ENCODE measurements at regions not wholly inside any gene's neighbourhood (a gene's known extent, or its start where the extent isn't known, plus 50 kb on each side); places are given as distances from the start of the nearest gene placed in this dataset.
A peak's percentile ranks its signal among the peaks of the same experiment; 100 is the strongest.

DNA sequence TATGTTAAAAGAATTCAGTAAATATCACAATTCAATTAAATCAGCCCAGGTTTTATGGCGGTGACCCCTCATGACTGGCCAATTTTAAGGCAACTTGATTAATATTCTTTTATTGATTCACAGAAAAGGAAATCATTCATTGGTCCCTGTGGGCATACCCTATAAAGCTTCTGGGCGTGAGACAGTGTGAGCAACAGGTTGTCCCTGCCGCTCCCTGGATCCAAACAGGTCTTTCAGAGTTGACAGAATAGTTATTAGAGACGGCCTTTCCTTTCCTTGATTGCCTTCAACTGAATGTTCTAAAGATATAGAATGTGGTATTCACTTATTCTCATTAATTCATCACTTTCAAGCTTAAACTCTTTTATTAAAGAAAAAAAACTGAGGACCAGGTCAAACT, 433.9 kb downstream of the KCNJ2 start (continued):
- TF ChIP-seq ZSCAN18 (CRISPR knock-in tag; IDR thresholded peaks at IDR 0.05) (no peak), IRF2 (CRISPR knock-in tag; IDR thresholded peaks at IDR 0.05; ENCODE audit: borderline replicate concordance, low read depth) (no peak), ZNF263 (CRISPR knock-in tag; IDR thresholded peaks at IDR 0.05; ENCODE audit: low read depth) (no peak), TCF7 (CRISPR knock-in tag; IDR thresholded peaks at IDR 0.05; ENCODE audit: low read depth) (no peak), JUN (CRISPR knock-in tag; IDR thresholded peaks at IDR 0.05) (no peak), E2F5 (CRISPR knock-in tag; IDR thresholded peaks at IDR 0.05) (no peak), GRHL2 (CRISPR knock-in tag; IDR thresholded peaks at IDR 0.05; ENCODE audit: insufficient replicate concordance, severe bottlenecking) (no peak), HMGA2 (CRISPR knock-in tag; IDR thresholded peaks at IDR 0.05) (no peak)
- TF ChIP-seq, protein P1, sequence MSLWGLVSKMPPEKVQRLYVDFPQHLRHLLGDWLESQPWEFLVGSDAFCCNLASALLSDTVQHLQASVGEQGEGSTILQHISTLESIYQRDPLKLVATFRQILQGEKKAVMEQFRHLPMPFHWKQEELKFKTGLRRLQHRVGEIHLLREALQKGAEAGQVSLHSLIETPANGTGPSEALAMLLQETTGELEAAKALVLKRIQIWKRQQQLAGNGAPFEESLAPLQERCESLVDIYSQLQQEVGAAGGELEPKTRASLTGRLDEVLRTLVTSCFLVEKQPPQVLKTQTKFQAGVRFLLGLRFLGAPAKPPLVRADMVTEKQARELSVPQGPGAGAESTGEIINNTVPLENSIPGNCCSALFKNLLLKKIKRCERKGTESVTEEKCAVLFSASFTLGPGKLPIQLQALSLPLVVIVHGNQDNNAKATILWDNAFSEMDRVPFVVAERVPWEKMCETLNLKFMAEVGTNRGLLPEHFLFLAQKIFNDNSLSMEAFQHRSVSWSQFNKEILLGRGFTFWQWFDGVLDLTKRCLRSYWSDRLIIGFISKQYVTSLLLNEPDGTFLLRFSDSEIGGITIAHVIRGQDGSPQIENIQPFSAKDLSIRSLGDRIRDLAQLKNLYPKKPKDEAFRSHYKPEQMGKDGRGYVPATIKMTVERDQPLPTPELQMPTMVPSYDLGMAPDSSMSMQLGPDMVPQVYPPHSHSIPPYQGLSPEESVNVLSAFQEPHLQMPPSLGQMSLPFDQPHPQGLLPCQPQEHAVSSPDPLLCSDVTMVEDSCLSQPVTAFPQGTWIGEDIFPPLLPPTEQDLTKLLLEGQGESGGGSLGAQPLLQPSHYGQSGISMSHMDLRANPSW (CRISPR knock-in tag; conservative IDR thresholded peaks at IDR 0.05; ENCODE audit: low read depth): no peak

- Mint-ChIP-seq H3K27me3 (ENCODE audit: low read depth) (no peaks in the 10 kb centered on the region), H3K36me3 (no peaks in the 10 kb centered on the region), H3K4me1 (peaks cover 21% of the 10 kb centered on the region), H3K27ac (no peak overlapping the region), H3K4me3 (no peak overlapping the region), H3K9me3 (no peaks in the 10 kb centered on the region)
- DNase-seq (ENCODE audit: low spot score) (no peak), ATAC-seq (peak; percentile 84)
- CTCF ChIA-PET: interaction anchor here (0.6 to 1.0 kb wide), 3 partner anchors 20 to 219 kb away, joined by 3 to 4 read pairs (median 3); no protein-coding TSS in a partner anchor
- POLR2A ChIA-PET: no interaction called here
- TF ChIP-seq OVOL2 (CRISPR knock-in tag; IDR thresholded peaks at IDR 0.05; ENCODE audit: borderline replicate concordance): no peak
- no peak for TF ChIP-seq EMX1 (CRISPR knock-in tag; IDR thresholded peaks at IDR 0.05)
- no peak for TF ChIP-seq PRDM15 (CRISPR knock-in tag; IDR thresholded peaks at IDR 0.05)
- TF ChIP-seq GRHL2 (CRISPR knock-in tag; IDR thresholded peaks at IDR 0.05; ENCODE audit: insufficient replicate concordance, severe bottlenecking): no peak
- no peak for TF ChIP-seq ZNF138 (CRISPR knock-in tag; conservative IDR thresholded peaks at IDR 0.05)
- no peak for TF ChIP-seq ZNF396 (CRISPR knock-in tag; IDR thresholded peaks at IDR 0.05; ENCODE audit: borderline replicate concordance)
- no peak for TF ChIP-seq ZNF219 (CRISPR knock-in tag; IDR thresholded peaks at IDR 0.05; ENCODE audit: borderline replicate concordance)
- TF ChIP-seq SOX15 (CRISPR knock-in tag; IDR thresholded peaks at IDR 0.05): no peak
- TF ChIP-seq HMGA2 (CRISPR knock-in tag; IDR thresholded peaks at IDR 0.05): no peak
- TF ChIP-seq RELA (CRISPR knock-in tag; IDR thresholded peaks at IDR 0.05; ENCODE audit: borderline replicate concordance): no peak
- TF ChIP-seq ZNF121 (CRISPR knock-in tag; IDR thresholded peaks at IDR 0.05): no peak
- no peak for TF ChIP-seq TEAD4 (CRISPR knock-in tag; IDR thresholded peaks at IDR 0.05)
- no peak for TF ChIP-seq TEAD1 (CRISPR knock-in tag; IDR thresholded peaks at IDR 0.05)
- TF ChIP-seq MXD4 (CRISPR knock-in tag; IDR thresholded peaks at IDR 0.05; ENCODE audit: borderline replicate concordance): no peak
- no peak for TF ChIP-seq USF1 (CRISPR knock-in tag; IDR thresholded peaks at IDR 0.05)
- TF ChIP-seq, protein P2, sequence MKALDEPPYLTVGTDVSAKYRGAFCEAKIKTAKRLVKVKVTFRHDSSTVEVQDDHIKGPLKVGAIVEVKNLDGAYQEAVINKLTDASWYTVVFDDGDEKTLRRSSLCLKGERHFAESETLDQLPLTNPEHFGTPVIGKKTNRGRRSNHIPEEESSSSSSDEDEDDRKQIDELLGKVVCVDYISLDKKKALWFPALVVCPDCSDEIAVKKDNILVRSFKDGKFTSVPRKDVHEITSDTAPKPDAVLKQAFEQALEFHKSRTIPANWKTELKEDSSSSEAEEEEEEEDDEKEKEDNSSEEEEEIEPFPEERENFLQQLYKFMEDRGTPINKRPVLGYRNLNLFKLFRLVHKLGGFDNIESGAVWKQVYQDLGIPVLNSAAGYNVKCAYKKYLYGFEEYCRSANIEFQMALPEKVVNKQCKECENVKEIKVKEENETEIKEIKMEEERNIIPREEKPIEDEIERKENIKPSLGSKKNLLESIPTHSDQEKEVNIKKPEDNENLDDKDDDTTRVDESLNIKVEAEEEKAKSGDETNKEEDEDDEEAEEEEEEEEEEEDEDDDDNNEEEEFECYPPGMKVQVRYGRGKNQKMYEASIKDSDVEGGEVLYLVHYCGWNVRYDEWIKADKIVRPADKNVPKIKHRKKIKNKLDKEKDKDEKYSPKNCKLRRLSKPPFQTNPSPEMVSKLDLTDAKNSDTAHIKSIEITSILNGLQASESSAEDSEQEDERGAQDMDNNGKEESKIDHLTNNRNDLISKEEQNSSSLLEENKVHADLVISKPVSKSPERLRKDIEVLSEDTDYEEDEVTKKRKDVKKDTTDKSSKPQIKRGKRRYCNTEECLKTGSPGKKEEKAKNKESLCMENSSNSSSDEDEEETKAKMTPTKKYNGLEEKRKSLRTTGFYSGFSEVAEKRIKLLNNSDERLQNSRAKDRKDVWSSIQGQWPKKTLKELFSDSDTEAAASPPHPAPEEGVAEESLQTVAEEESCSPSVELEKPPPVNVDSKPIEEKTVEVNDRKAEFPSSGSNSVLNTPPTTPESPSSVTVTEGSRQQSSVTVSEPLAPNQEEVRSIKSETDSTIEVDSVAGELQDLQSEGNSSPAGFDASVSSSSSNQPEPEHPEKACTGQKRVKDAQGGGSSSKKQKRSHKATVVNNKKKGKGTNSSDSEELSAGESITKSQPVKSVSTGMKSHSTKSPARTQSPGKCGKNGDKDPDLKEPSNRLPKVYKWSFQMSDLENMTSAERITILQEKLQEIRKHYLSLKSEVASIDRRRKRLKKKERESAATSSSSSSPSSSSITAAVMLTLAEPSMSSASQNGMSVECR (CRISPR knock-in tag; IDR thresholded peaks at IDR 0.05; ENCODE audit: borderline replicate concordance): no peak
Observed at GRCh38 chr17:70604854-70605253, 435.5 kb downstream of the KCNJ2 start.
